Astrocyte (in vitro differentiated cells and primary cell): ENCODE measurements at regions not wholly inside any gene's neighbourhood (a gene's known extent, or its start where the extent isn't known, plus 50 kb on each side); places are given as distances from the start of the nearest gene placed in this dataset.

Experiments
- DNase-seq: peaks from one replicate; pipeline ENCODE4 v3.0.0-alpha.2; 2010; ENCODE audit warnings: low read depth
- FAIRE-seq: peaks from 2 replicates; lab custom pipeline; 2011; peaks lifted over from hg19 to GRCh38; lab: Jason Lieb, UNC
- H2AFZ ChIP-seq: 2 replicates; pipeline ENCODE4 v1.6.0; 2012; ENCODE audit warnings: low read depth, low read length, inconsistent platforms
- H3K27ac ChIP-seq: 2 replicates; pipeline ENCODE4 v1.5.1; 2011; ENCODE audit warnings: low read depth, low read length, inconsistent platforms
- H3K27me3 ChIP-seq: 2 replicates; pipeline ENCODE4 v1.6.0; 2011; ENCODE audit warnings: low read length, inconsistent platforms; ENCODE audit not compliant: insufficient read depth
- H3K36me3 ChIP-seq: 2 replicates; pipeline ENCODE4 v1.5.1; 2011; ENCODE audit warnings: low read length, inconsistent platforms; ENCODE audit not compliant: insufficient read depth
- H3K4me1 ChIP-seq: 2 replicates; pipeline ENCODE4 v1.5.1; 2011; ENCODE audit warnings: low read length, inconsistent platforms; ENCODE audit not compliant: insufficient read depth
- H3K4me2 ChIP-seq: 2 replicates; pipeline ENCODE4 v1.6.0; 2012; ENCODE audit warnings: low read length, inconsistent platforms
- H3K4me3 ChIP-seq: 2 replicates; pipeline ENCODE4 v1.5.1; 2011; ENCODE audit warnings: low read depth, mild to moderate bottlenecking, low read length, inconsistent platforms; ENCODE audit not compliant: insufficient read depth
- H3K79me2 ChIP-seq: 2 replicates; pipeline ENCODE4 v1.6.0; 2012; ENCODE audit warnings: mild to moderate bottlenecking, low read length, inconsistent platforms; ENCODE audit not compliant: insufficient read depth
- H3K9ac ChIP-seq: 2 replicates; pipeline ENCODE4 v1.6.0; 2012; ENCODE audit warnings: mild to moderate bottlenecking, low read length, inconsistent platforms
- H3K9me3 ChIP-seq: 2 replicates; pipeline ENCODE4 v1.5.1; 2012; ENCODE audit warnings: low read depth, mild to moderate bottlenecking, low read length, inconsistent platforms; ENCODE audit not compliant: insufficient read depth
- H4K20me1 ChIP-seq: 2 replicates; pipeline ENCODE4 v1.6.0; 2012; ENCODE audit warnings: low read length, inconsistent platforms; ENCODE audit not compliant: insufficient read depth
- H3K27ac Mint-ChIP-seq: one replicate; pipeline ENCODE4 v1.8.0; 2021; ENCODE audit warnings: mild to moderate bottlenecking, mixed read lengths; ENCODE audit not compliant: unreplicated experiment
- H3K27me3 Mint-ChIP-seq: one replicate; pipeline ENCODE4 v1.8.0; 2021; ENCODE audit warnings: low read depth, mixed read lengths; ENCODE audit not compliant: unreplicated experiment
- H3K36me3 Mint-ChIP-seq: one replicate; pipeline ENCODE4 v1.8.0; 2021; ENCODE audit warnings: low read depth, mixed read lengths; ENCODE audit not compliant: unreplicated experiment
- H3K4me1 Mint-ChIP-seq: one replicate; pipeline ENCODE4 v1.8.0; 2021; ENCODE audit warnings: low read depth, mixed read lengths; ENCODE audit not compliant: unreplicated experiment
- H3K4me3 Mint-ChIP-seq: one replicate; pipeline ENCODE4 v1.8.0; 2021; ENCODE audit warnings: mild to moderate bottlenecking, moderate library complexity, mixed read lengths; ENCODE audit not compliant: unreplicated experiment
- H3K9me3 Mint-ChIP-seq: one replicate; pipeline ENCODE4 v1.8.0; 2021; ENCODE audit warnings: mild to moderate bottlenecking, mixed read lengths; ENCODE audit not compliant: unreplicated experiment
- EZH2 ChIP-seq: IDR thresholded peaks from 2 replicates; pipeline ENCODE4 v1.6.1; 2012; ENCODE audit warnings: mild to moderate bottlenecking, low read length, inconsistent platforms; ENCODE audit not compliant: insufficient read depth
- TF ChIP-seq, protein P1 (sequence below): IDR thresholded peaks from 2 replicates; pipeline ENCODE4 v1.5.1; 2011; ENCODE audit warnings: low read depth, mild to moderate bottlenecking, inconsistent platforms, low read length, moderate library complexity; ENCODE audit not compliant: insufficient read depth

DNA sequence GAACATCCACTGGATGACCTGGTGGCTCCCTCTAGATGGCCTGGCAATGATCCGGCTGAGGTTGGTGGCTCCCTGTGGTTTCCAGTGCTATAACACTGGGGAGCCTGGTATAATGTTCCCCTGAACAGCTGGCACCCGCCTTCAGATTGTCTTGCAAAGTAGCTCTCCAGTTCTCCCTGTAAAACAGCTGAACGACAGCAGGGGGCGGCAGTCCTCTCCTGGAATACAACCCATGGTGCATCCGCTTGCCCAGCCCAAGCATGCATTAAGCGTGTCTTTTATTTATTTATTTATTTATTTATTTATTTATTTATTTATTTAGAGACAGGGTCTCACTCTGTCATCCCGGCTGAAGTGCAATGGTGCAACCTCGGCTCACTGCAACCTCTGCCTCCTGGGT is 258.9 kb downstream of the BUD13 start:
- H3K27ac ChIP-seq: no peak overlapping the region
- TF ChIP-seq, protein P1, sequence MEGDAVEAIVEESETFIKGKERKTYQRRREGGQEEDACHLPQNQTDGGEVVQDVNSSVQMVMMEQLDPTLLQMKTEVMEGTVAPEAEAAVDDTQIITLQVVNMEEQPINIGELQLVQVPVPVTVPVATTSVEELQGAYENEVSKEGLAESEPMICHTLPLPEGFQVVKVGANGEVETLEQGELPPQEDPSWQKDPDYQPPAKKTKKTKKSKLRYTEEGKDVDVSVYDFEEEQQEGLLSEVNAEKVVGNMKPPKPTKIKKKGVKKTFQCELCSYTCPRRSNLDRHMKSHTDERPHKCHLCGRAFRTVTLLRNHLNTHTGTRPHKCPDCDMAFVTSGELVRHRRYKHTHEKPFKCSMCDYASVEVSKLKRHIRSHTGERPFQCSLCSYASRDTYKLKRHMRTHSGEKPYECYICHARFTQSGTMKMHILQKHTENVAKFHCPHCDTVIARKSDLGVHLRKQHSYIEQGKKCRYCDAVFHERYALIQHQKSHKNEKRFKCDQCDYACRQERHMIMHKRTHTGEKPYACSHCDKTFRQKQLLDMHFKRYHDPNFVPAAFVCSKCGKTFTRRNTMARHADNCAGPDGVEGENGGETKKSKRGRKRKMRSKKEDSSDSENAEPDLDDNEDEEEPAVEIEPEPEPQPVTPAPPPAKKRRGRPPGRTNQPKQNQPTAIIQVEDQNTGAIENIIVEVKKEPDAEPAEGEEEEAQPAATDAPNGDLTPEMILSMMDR: no peak
- FAIRE-seq (no peak), DNase-seq (peak; percentile 8)
- H3K9me3 ChIP-seq: no peaks in the 10 kb centered on the region
- no peaks in the 10 kb centered on the region for H3K4me1 ChIP-seq
- H2AFZ ChIP-seq: no peak overlapping the region
- peaks cover 3% of the 10 kb centered on the region for H3K36me3 Mint-ChIP-seq
- H3K27ac Mint-ChIP-seq: no peak overlapping the region
- no peaks in the 10 kb centered on the region for H3K36me3 ChIP-seq
- no peak overlapping the region for H3K9ac ChIP-seq
- peaks cover 4% of the 10 kb centered on the region for H3K9me3 Mint-ChIP-seq
- H3K4me1 Mint-ChIP-seq: peaks cover 5% of the 10 kb centered on the region
- no peak overlapping the region for H3K4me3 Mint-ChIP-seq
- no peaks in the 10 kb centered on the region for H3K79me2 ChIP-seq
- H3K4me3 ChIP-seq: no peak overlapping the region
- no peak overlapping the region for H3K4me2 ChIP-seq
- H4K20me1 ChIP-seq: no peaks in the 10 kb centered on the region
- H3K27me3 ChIP-seq: no peaks in the 10 kb centered on the region
- H3K27me3 Mint-ChIP-seq: peaks cover 52% of the 10 kb centered on the region

DNA sequence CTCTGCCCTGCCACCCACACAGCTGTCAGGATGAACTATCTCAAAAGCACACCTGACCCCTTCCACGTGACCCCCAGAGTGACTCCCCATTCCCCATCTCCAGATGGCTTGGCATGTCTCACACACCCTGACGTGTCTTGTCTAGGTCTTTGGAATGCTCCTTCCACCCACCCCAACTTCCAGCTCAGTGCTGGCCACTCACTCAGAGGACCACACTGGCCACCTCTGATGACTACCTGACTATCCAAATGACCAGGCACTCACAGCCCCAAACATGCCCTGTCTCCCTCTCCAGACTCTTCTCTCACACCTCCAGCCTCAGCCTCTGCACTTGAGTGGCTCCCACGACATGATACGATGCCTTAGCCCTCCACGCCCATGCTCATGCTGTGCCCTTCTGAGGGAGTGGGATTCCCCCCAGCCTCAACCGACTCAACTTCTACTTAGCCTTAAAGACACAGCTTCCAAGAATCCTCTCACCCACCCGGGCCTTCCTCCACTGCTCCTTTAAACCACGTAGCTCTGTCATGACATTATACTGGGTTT is 259.4 kb downstream of the BUD13 start:
- peaks cover 54% of the 10 kb centered on the region for H3K27me3 Mint-ChIP-seq
- no peaks in the 10 kb centered on the region for H3K79me2 ChIP-seq
- no peaks in the 10 kb centered on the region for H4K20me1 ChIP-seq
- H3K4me2 ChIP-seq: no peak overlapping the region
- no peaks in the 10 kb centered on the region for H3K36me3 ChIP-seq
- H3K9me3 ChIP-seq: no peaks in the 10 kb centered on the region
- TF ChIP-seq, protein P1: no peak
- TF ChIP-seq EZH2: no peak
- H3K4me3 ChIP-seq: no peak overlapping the region
- peaks cover 2% of the 10 kb centered on the region for H3K36me3 Mint-ChIP-seq
- H3K9me3 Mint-ChIP-seq: peaks cover 4% of the 10 kb centered on the region
- no peak for FAIRE-seq
- no peak overlapping the region for H3K27ac ChIP-seq
- H3K4me1 ChIP-seq: no peaks in the 10 kb centered on the region
- H3K4me3 Mint-ChIP-seq: no peak overlapping the region
- H2AFZ ChIP-seq: no peak overlapping the region
- H3K27ac Mint-ChIP-seq: no peak overlapping the region
- no peak overlapping the region for H3K9ac ChIP-seq
- DNase-seq: no peak
- H3K4me1 Mint-ChIP-seq: peaks cover 5% of the 10 kb centered on the region
- H3K27me3 ChIP-seq: no peaks in the 10 kb centered on the region

DNA sequence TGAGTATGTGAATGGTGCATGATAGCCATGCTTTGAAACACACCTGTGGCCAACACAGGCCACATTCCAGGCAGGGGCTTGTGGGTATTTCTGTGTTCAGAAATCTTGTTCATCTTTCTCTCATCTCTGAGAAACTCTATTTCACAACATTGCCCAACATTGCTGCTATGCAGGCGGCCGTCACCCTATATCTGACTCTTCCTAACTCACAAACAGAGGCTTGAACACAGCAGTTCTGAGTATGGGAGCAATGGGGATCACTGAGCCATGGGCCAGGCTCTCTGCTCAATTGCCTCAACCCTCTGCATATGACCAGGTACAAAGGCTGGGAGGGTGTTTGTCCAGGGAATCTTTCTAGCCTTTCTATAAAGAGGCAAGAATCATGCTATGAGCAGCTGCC is 259.9 kb downstream of the BUD13 start:
- Histone ChIP-seq H3K79me2 (no peaks in the 10 kb centered on the region), H3K27ac (no peak overlapping the region), H3K9ac (no peak overlapping the region), H3K27me3 (no peaks in the 10 kb centered on the region), H3K4me2 (no peak overlapping the region), H3K4me1 (no peaks in the 10 kb centered on the region), H3K4me3 (no peak overlapping the region), H2AFZ (no peak overlapping the region), H4K20me1 (no peaks in the 10 kb centered on the region), H3K9me3 (no peaks in the 10 kb centered on the region), H3K36me3 (no peaks in the 10 kb centered on the region)
- TF ChIP-seq EZH2: no peak
- TF ChIP-seq, protein P1: no peak
- H3K27me3 Mint-ChIP-seq: peaks cover 56% of the 10 kb centered on the region
- FAIRE-seq (no peak), DNase-seq (no peak)
- peaks cover 5% of the 10 kb centered on the region for H3K4me1 Mint-ChIP-seq
- no peak overlapping the region for H3K4me3 Mint-ChIP-seq
- no peak overlapping the region for H3K27ac Mint-ChIP-seq
- peaks cover 4% of the 10 kb centered on the region for H3K9me3 Mint-ChIP-seq
- H3K36me3 Mint-ChIP-seq: peaks cover 2% of the 10 kb centered on the region
